Prostate gland (tissue), 2 donors: ENCODE measurements at regions not wholly inside any gene's neighbourhood (a gene's known extent, or its start where the extent isn't known, plus 50 kb on each side); places are given as distances from the start of the nearest gene placed in this dataset.

Source experiments
- DNase-seq: peaks from one replicate; pipeline ENCODE4 v3.0.0-alpha.2; 2019; ENCODE audit warnings: low spot score
- H3K27ac ChIP-seq, 2 donors: fragments of 200-600 bp; sonication (generic); 2 replicates each; pipeline ENCODE4 v1.5.1; 2017 to 2019
- H3K27me3 ChIP-seq: fragments of 200-600 bp; sonication (generic); replicated peaks from 2 replicates; pipeline ENCODE4 v1.5.1; 2019; ENCODE audit not compliant: insufficient read depth
- H3K36me3 ChIP-seq, 2 donors: fragments of 200-600 bp; sonication (generic); 1 replicate in 1 of 2; 2 replicates in 1 of 2; pipeline versions ENCODE4 v1.5.1 to v1.8.1; 2017 to 2019
- H3K4me1 ChIP-seq: fragments of 200-600 bp; sonication (generic); replicated peaks from 2 replicates; pipeline ENCODE4 v1.5.1; 2019
- H3K4me3 ChIP-seq, 2 donors: fragments of 200-600 bp; sonication (generic); 2 replicates each; pipeline ENCODE4 v1.5.1; 2017 to 2019
- H3K9me3 ChIP-seq: fragments of 200-600 bp; sonication (generic); 2 replicates; pipeline ENCODE4 v1.5.1; 2017
- CTCF ChIP-seq, 4 experiments: fragments of 200-600 bp in 2 of 4; fragments of 450-650 bp in 2 of 4; sonication (generic) in 2 of 4; IDR thresholded peaks; 1 replicate in 3 of 4; 2 replicates in 1 of 4; pipeline ENCODE4 v1.5.1; 2016 to 2019; ENCODE audit warnings: antibody characterized with exemption in 4 of 4, mild to moderate bottlenecking in 2 of 4, moderate library complexity in 2 of 4
- POLR2A ChIP-seq: fragments of 450-650 bp; IDR thresholded peaks from one replicate; pipeline ENCODE4 v1.6.1; 2016; ENCODE audit warnings: antibody characterized with exemption, mild to moderate bottlenecking
- POLR2AphosphoS5 ChIP-seq: sonication (generic); formaldehyde crosslinking; IDR thresholded peaks from one replicate; pipeline ENCODE4 v1.6.1; 2017; ENCODE audit warnings: antibody characterized with exemption
- WGBS: methylation state at CpG from one replicate; pipeline ENCODE4 v1.1.5; 2018; 5-methylcytosine and 5-hydroxymethylcytosine counted together
- intact Hi-C: fragments of 100-400 bp; cut with DNase I; formaldehyde crosslinking; loops from one replicate; pipeline ENCODE4 v1.14.2; 2022

- no peak for DNase-seq
- H3K27ac ChIP-seq = no peak overlapping the region
- H3K9me3 ChIP-seq = no peaks in the 10 kb centered on the region
- TF ChIP-seq CTCF (IDR thresholded peaks at IDR 0.05) (no peak), POLR2AphosphoS5 (no peak), POLR2A (no peak)
- whole genome bisulfite sequencing = 86% methylated on average over 2 of the region's 2 CpGs
- intact Hi-C loops = no loop called here
- no peak overlapping the region for H3K4me3 ChIP-seq
- no peaks in the 10 kb centered on the region for H3K4me1 ChIP-seq
- no peaks in the 10 kb centered on the region for H3K27me3 ChIP-seq
- no peaks in the 10 kb centered on the region for H3K36me3 ChIP-seq
Observed at GRCh38 chr5:67426961-67427849, 230.6 kb upstream of the CD180 start.

DNA sequence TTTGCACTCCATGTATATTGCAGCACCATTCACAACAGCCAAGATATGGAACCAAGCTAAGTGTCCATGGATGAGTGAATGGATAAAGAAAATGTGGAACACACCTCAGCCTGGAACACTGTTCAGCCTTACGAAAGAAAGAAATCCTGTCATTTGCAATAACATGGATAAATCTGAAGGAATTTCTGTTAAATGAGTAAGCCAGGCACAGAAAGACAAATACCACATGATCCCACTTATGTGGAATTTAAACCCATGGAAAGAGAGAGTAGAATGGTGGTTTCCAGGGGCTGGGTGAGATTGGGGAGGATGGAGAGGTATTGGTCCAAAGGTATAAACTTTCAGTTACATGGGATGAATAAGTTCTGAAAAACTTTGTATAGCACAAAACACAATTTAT, 228.9 kb upstream of the CD180 start:
- Histone ChIP-seq H3K27ac (no peak overlapping the region), H3K4me3 (no peak overlapping the region), H3K27me3 (no peaks in the 10 kb centered on the region), H3K9me3 (no peaks in the 10 kb centered on the region), H3K4me1 (no peaks in the 10 kb centered on the region), H3K36me3 (no peaks in the 10 kb centered on the region)
- intact Hi-C loops = no loop called here
- WGBS = 100% methylated on average over 1 of the region's 1 CpG
- no peak for TF ChIP-seq CTCF (IDR thresholded peaks at IDR 0.05)
- TF ChIP-seq POLR2AphosphoS5 = no peak
- no peak for TF ChIP-seq POLR2A
- no peak for DNase-seq

GRCh38 chr5:67417839-67418238, 221.2 kb upstream of the CD180 start:
- Histone ChIP-seq H3K9me3 (no peaks in the 10 kb centered on the region), H3K36me3 (no peaks in the 10 kb centered on the region), H3K4me1 (no peaks in the 10 kb centered on the region), H3K27me3 (no peaks in the 10 kb centered on the region), H3K27ac (no peak overlapping the region), H3K4me3 (no peak overlapping the region)
- TF ChIP-seq POLR2AphosphoS5 (no peak), POLR2A (no peak), CTCF (IDR thresholded peaks at IDR 0.05) (no peak)
- DNase-seq = no peak
- WGBS = 44% methylated on average over 2 of the region's 2 CpGs
- intact Hi-C loops = no loop called here

DNA sequence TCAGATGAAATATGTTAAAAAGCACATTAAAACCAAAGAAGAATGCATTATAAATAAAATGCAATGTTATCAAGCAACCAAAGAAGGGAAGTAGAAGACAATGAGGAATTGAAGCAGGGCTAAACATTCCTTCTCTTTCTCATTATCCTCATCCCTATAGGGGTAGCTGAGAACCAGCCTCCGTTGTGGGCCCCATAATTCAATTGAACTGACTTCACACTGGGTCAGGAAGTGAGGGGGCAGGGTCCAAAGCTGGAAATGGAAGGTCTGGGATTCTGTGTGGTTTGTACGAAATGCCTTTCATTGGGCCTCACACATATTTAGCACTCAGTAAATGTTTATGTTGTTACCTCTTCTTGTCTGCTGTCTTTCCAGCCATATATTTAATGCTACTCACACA, 220.4 kb upstream of the CD180 start:
- DNase-seq = no peak
- no peaks in the 10 kb centered on the region for H3K27me3 ChIP-seq
- H3K9me3 ChIP-seq = no peaks in the 10 kb centered on the region
- WGBS = 91% methylated on average over 2 of the region's 2 CpGs
- H3K27ac ChIP-seq = no peak overlapping the region
- intact Hi-C loops = no loop called here
- no peak overlapping the region for H3K4me3 ChIP-seq
- TF ChIP-seq POLR2AphosphoS5 = no peak
- TF ChIP-seq CTCF (IDR thresholded peaks at IDR 0.05) = no peak
- TF ChIP-seq POLR2A = no peak
- no peaks in the 10 kb centered on the region for H3K4me1 ChIP-seq
- no peaks in the 10 kb centered on the region for H3K36me3 ChIP-seq
